ENCODE measurements at regions not wholly inside any gene's neighbourhood (a gene's known extent, or its start where the extent isn't known, plus 50 kb on each side); places are given as distances from the start of the nearest gene placed in this dataset.

GRCh38 chr3:67884345-67884744 lies 229.9 kb upstream of the SUCLG2 start:
- Histone ChIP-seq H3K9ac (replicated peaks in 1 of 4; ENCODE audit: extremely low read depth in 1 of 4, low read depth in 3 of 4, low read length in 3 of 4) (no peak overlapping the region), H3K56ac (replicated peaks; ENCODE audit: insufficient read length, low read depth, low read length) (no peak overlapping the region), H3K79me1 (ENCODE audit: low read depth, low read length) (no peaks in the 10 kb centered on the region), H4K8ac (ENCODE audit: extremely low read depth, insufficient read depth, low read length) (no peak overlapping the region), H3K27me3 (replicated peaks in 1 of 4; ENCODE audit: control insufficient read depth in 3 of 4, extremely low read depth in 1 of 4, insufficient read depth in 3 of 4, low read length in 3 of 4) (no peaks in the 10 kb centered on the region), H2BK5ac (ENCODE audit: low read depth, low read length) (no peak overlapping the region), H3K14ac (ENCODE audit: insufficient read length) (no peak overlapping the region), H3K9me3 (ENCODE audit: insufficient read depth in 2 of 2, low read depth in 1 of 2, low read length in 1 of 2) (no peaks in the 10 kb centered on the region), H3K4ac (replicated peaks; ENCODE audit: insufficient read length, low read depth, low read length) (no peak overlapping the region), H3K79me2 (ENCODE audit: control insufficient read depth in 1 of 2, insufficient read depth in 2 of 2, low read length in 2 of 2) (no peaks in the 10 kb centered on the region), H3K23ac (ENCODE audit: insufficient read length) (no peak overlapping the region), H3K4me1 (replicated peaks in 1 of 4; ENCODE audit: control insufficient read depth in 3 of 4, insufficient read depth in 4 of 4, low read length in 3 of 4) (no peaks in the 10 kb centered on the region), H2AFZ (ENCODE audit: low read length) (no peak overlapping the region), H4K20me1 (replicated peaks in 1 of 2; ENCODE audit: control insufficient read depth in 1 of 2, insufficient read depth in 2 of 2, low read length in 2 of 2) (no peaks in the 10 kb centered on the region), H2BK12ac (ENCODE audit: low read depth, low read length) (no peak overlapping the region), H4K91ac (replicated peaks; ENCODE audit: insufficient read length, low read length) (no peak overlapping the region), H3K18ac (ENCODE audit: extremely low read depth, low read length) (no peak overlapping the region), H2BK15ac (ENCODE audit: low read length) (no peak overlapping the region), H2BK120ac (replicated peaks; ENCODE audit: low read depth, low read length) (no peak overlapping the region), H3K4me2 (ENCODE audit: insufficient read depth in 1 of 2, low read depth in 2 of 2, low read length in 2 of 2) (no peak overlapping the region), H2AK5ac (ENCODE audit: low read depth, low read length) (no peak overlapping the region), H2BK20ac (ENCODE audit: low read length) (no peak overlapping the region), H3K36me3 (ENCODE audit: control insufficient read depth in 2 of 4, insufficient read depth in 4 of 4, low read length in 3 of 4) (no peaks in the 10 kb centered on the region), H4K5ac (ENCODE audit: insufficient read length, low read depth, low read length) (no peak overlapping the region), H3K4me3 (ENCODE audit: extremely low read depth in 1 of 4, insufficient read depth in 2 of 4, low read depth in 3 of 4, low read length in 4 of 4) (no peak overlapping the region), H3K27ac (ENCODE audit: low read depth, low read length) (no peak overlapping the region), H3K23me2 (ENCODE audit: low read depth, low read length) (no peaks in the 10 kb centered on the region)
- POLR2A ChIA-PET (ENCODE audit: partially characterized antibody) = no interaction called here
- DNase-seq (ENCODE audit: low read depth in 1 of 2, low spot score in 2 of 2) = no peak
- WGBS, 2 experiments (ENCODE audit: extremely low coverage in 1 of 2, insufficient coverage in 1 of 2, insufficient read length in 1 of 2, insufficient replicate concordance in 2 of 2, low coverage in 1 of 2, low lambda C conversion rate in 2 of 2, missing lambda C conversion rate in 1 of 2) = 86% methylated on average over 1 of the region's 1 CpG; no CpG with 5 or more reads in 1 of the 2 experiments
- CTCF ChIA-PET (ENCODE audit: partially characterized antibody) = interaction anchor here (0.6 to 1.0 kb wide), 2 partner anchors 500 to 504 kb away, joined by 3 read pairs; no protein-coding TSS in a partner anchor
- no peak for FAIRE-seq
- TF ChIP-seq SP2 (IDR thresholded peaks at IDR 0.05; ENCODE audit: low read length) (no peak), SP4 (IDR thresholded peaks at IDR 0.05; ENCODE audit: low read length) (no peak)
